ENCODE measurements at regions not wholly inside any gene's neighbourhood (a gene's known extent, or its start where the extent isn't known, plus 50 kb on each side); places are given as distances from the start of the nearest gene placed in this dataset.

GRCh38 chr3:159832024-159832423 is 156.6 kb upstream of the IL12A start:
- no peaks in the 10 kb centered on the region for H3K9me3 ChIP-seq
- no peak overlapping the region for H3K4me3 ChIP-seq
- no peak for DNase-seq (ENCODE audit: low spot score in 2 of 2)
- no peak overlapping the region for H3K27ac ChIP-seq
- intact Hi-C loops (cut with DNase I), result no loop called here
- peaks cover 0 to 23% of the 10 kb centered on the region in 2 donors for H3K4me1 ChIP-seq
- TF ChIP-seq CTCF (IDR thresholded peaks at IDR 0.05), result no peak
- H3K36me3 ChIP-seq, result no peaks in the 10 kb centered on the region
- no peaks in the 10 kb centered on the region for H3K27me3 ChIP-seq

GRCh38 chr3:159835126-159835525 is 153.5 kb upstream of the IL12A start:
- Histone ChIP-seq H3K4me1 (peaks cover 0 to 10% of the 10 kb centered on the region in 2 donors), H3K27ac (no peak overlapping the region), H3K9me3 (no peaks in the 10 kb centered on the region), H3K27me3 (no peaks in the 10 kb centered on the region), H3K36me3 (no peaks in the 10 kb centered on the region), H3K4me3 (no peak overlapping the region)
- intact Hi-C loops (cut with DNase I), result loop anchor here (2.0 kb wide), 1 partner anchor 16 kb away; no protein-coding TSS in a partner anchor
- TF ChIP-seq CTCF (IDR thresholded peaks at IDR 0.05), result no peak
- DNase-seq (ENCODE audit: low spot score in 2 of 2), result no peak

GRCh38 chr3:159837725-159838124 is 150.9 kb upstream of the IL12A start:
- Histone ChIP-seq H3K9me3 (no peaks in the 10 kb centered on the region), H3K27me3 (no peaks in the 10 kb centered on the region), H3K4me1 (peaks cover 0 to 8% of the 10 kb centered on the region in 2 donors), H3K4me3 (no peak overlapping the region), H3K36me3 (no peaks in the 10 kb centered on the region), H3K27ac (peak overlapping the region in 1 of 2 donors; percentile 40)
- no peak for TF ChIP-seq CTCF (IDR thresholded peaks at IDR 0.05)
- no peak for DNase-seq (ENCODE audit: low spot score in 2 of 2)
- intact Hi-C loops (cut with DNase I), result no loop called here

- intact Hi-C loops (cut with DNase I), result no loop called here
- no peak for DNase-seq (ENCODE audit: low spot score in 2 of 2)
- Histone ChIP-seq H3K36me3 (no peaks in the 10 kb centered on the region), H3K9me3 (no peaks in the 10 kb centered on the region), H3K4me3 (no peak overlapping the region), H3K27ac (no peak overlapping the region), H3K4me1 (peaks cover 0 to 11% of the 10 kb centered on the region in 2 donors), H3K27me3 (no peaks in the 10 kb centered on the region)
- no peak for TF ChIP-seq CTCF (IDR thresholded peaks at IDR 0.05)
Observed at GRCh38 chr3:159838938-159839337, 149.7 kb upstream of the IL12A start.

- H3K27ac ChIP-seq, result no peak within 1 kb of the TSS
- H3K27me3 ChIP-seq, result no peaks in the 10 kb centered on the region
- no peaks in the 10 kb centered on the region for H3K36me3 ChIP-seq
- no peak for TF ChIP-seq CTCF (IDR thresholded peaks at IDR 0.05)
- peak within 1 kb of the TSS in 1 of 2 donors; percentile 34 for H3K4me3 ChIP-seq
- no peak for DNase-seq (ENCODE audit: low spot score in 2 of 2)
- peaks cover 1 to 17% of the 10 kb centered on the region in 2 donors for H3K4me1 ChIP-seq
- intact Hi-C loops (cut with DNase I), result no loop called here
- no peaks in the 10 kb centered on the region for H3K9me3 ChIP-seq
Observed at GRCh38 chr3:159839561-159840379, 148.9 kb upstream of the IL12A start, which contains the start of gene SCHIP1. Gene SCHIP1 (plus strand): TSS chr3:159839861.
